ENCODE measurements at regions not wholly inside any gene's neighbourhood (a gene's known extent, or its start where the extent isn't known, plus 50 kb on each side); places are given as distances from the start of the nearest gene placed in this dataset.
A peak's percentile ranks its signal among the peaks of the same experiment; 100 is the strongest.
"Not testable (repeated sequence)": the region's sequence is repeated elsewhere in the genome, so short reads cannot be mapped to it uniquely, and the experiment has no call there.

GRCh38 chr11:128151338-128151737, 436.0 kb downstream of the ETS1 start:
- intact Hi-C loops (cut with DNase I, micrococcal nuclease): no loop called here
- Mint-ChIP-seq H3K4me1 (no peaks in the 10 kb centered on the region), H3K27ac (no peak overlapping the region), H3K9me3 (ENCODE audit: low read depth) (no peaks in the 10 kb centered on the region), H3K36me3 (ENCODE audit: low read depth) (no peaks in the 10 kb centered on the region), H3K4me3 (no peak overlapping the region), H3K27me3 (no peaks in the 10 kb centered on the region)
- ChIA-PET POLR2A (no interaction called here), CTCF (interaction anchor here (0.8 to 2.4 kb wide), 14 partner anchors 8 to 709 kb away, joined by 3 to 11 read pairs (median 3); no protein-coding TSS in a partner anchor)
- DNase-seq: no peak
- no peak for ATAC-seq

- Mint-ChIP-seq H3K27ac (no peak overlapping the region), H3K9me3 (ENCODE audit: low read depth) (no peaks in the 10 kb centered on the region), H3K27me3 (no peaks in the 10 kb centered on the region), H3K4me3 (no peak overlapping the region), H3K36me3 (ENCODE audit: low read depth) (no peaks in the 10 kb centered on the region), H3K4me1 (no peaks in the 10 kb centered on the region)
- CTCF ChIA-PET: interaction anchor here (1.1 to 3.1 kb wide), 3 partner anchors 9 to 661 kb away, joined by 3 to 22 read pairs (median 4); no protein-coding TSS in a partner anchor
- POLR2A ChIA-PET: interaction anchor here (0.6 kb wide), 1 partner anchor 333 kb away, joined by 4 read pairs; no protein-coding TSS in a partner anchor
- no peak for DNase-seq
- no peak for ATAC-seq
- intact Hi-C loops (cut with DNase I, micrococcal nuclease): no loop called here
These were observed 439.1 kb downstream of the ETS1 start for GRCh38 chr11:128148208-128148607.

DNA sequence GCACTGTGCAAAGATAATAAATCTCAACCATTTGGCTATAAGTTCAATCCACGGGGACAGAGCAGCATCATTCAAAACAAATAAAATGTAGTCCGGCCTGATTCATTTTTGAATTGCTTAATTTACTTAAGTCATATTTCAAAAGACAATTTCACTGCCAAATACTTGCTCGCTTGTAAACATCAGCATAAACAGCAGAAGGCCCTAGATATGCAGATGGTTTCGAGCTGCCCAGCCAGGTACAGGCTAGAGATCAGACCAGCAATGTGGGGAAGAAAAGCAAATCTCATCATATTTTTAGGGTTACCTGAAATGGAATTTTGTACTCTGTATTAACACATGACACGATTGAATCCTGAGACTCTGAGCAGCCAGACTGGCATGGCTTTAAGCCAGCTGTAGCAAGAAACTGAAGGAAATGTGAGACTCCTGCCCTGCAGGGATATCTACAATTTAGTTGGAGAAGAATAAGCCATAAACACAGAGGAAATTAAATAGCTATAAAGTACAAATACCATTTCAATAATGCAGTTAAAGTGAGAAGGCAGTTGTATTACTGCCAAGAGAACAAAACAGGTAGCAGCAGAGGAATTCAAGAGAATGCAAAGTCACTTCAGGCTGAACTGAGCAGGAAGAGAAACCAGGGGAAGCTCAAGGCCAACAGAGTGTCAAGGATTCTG, 440.3 kb downstream of the ETS1 start:
- POLR2A ChIA-PET: no interaction called here
- Mint-ChIP-seq H3K27ac (no peak overlapping the region), H3K36me3 (ENCODE audit: low read depth) (no peaks in the 10 kb centered on the region), H3K4me3 (no peak overlapping the region), H3K9me3 (ENCODE audit: low read depth) (no peaks in the 10 kb centered on the region), H3K27me3 (no peaks in the 10 kb centered on the region), H3K4me1 (no peaks in the 10 kb centered on the region)
- CTCF ChIA-PET: interaction anchor here (0.7 to 3.1 kb wide), 9 partner anchors 8 to 683 kb away, joined by 3 to 22 read pairs (median 4); no protein-coding TSS in a partner anchor
- intact Hi-C loops (cut with DNase I, micrococcal nuclease): no loop called here
- DNase-seq (no peak), ATAC-seq (no peak)

DNA sequence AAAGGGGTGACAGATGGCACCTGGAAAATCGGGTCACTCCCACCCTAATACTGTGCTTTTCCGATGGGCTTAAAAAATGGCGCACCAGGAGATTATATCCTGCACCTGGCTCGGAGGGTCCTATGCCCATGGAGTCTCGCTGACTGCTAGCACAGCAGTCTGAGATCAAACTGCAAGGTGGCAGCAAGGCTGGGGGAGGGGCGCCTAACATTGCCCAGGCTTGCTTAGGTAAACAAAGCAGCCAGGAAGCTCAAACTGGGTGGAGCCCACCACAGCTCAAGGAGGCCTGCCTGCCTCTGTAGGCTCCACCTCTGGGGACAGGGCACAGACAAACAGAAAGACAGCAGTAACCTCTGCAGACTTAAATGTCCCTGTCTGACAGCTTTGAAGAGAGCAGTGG, 447.1 kb downstream of the ETS1 start:
- ATAC-seq; H3K36me3 Mint-ChIP-seq (ENCODE audit: low read depth); CTCF ChIA-PET; POLR2A ChIA-PET; DNase-seq; intact Hi-C loops (cut with DNase I, micrococcal nuclease); H3K27ac Mint-ChIP-seq; H3K9me3 Mint-ChIP-seq (ENCODE audit: low read depth); H3K4me3 Mint-ChIP-seq; H3K27me3 Mint-ChIP-seq; H3K4me1 Mint-ChIP-seq: not testable (repeated sequence)

- H3K36me3 Mint-ChIP-seq (ENCODE audit: low read depth): no peaks in the 10 kb centered on the region
- intact Hi-C loops (cut with DNase I, micrococcal nuclease): no loop called here
- ChIA-PET CTCF (interaction anchor here (0.6 to 2.1 kb wide), 3 partner anchors 22 to 258 kb away, joined by 3 to 7 read pairs (median 4); no protein-coding TSS in a partner anchor), POLR2A (no interaction called here)
- H3K27me3 Mint-ChIP-seq: no peaks in the 10 kb centered on the region
- ATAC-seq (no peak), DNase-seq (no peak)
- no peak overlapping the region for H3K4me3 Mint-ChIP-seq
- no peak overlapping the region for H3K27ac Mint-ChIP-seq
- H3K4me1 Mint-ChIP-seq: peaks cover 3% of the 10 kb centered on the region
- H3K9me3 Mint-ChIP-seq (ENCODE audit: low read depth): peaks cover 6% of the 10 kb centered on the region
These were observed 451.9 kb downstream of the ETS1 start for GRCh38 chr11:128135451-128135850.

DNA sequence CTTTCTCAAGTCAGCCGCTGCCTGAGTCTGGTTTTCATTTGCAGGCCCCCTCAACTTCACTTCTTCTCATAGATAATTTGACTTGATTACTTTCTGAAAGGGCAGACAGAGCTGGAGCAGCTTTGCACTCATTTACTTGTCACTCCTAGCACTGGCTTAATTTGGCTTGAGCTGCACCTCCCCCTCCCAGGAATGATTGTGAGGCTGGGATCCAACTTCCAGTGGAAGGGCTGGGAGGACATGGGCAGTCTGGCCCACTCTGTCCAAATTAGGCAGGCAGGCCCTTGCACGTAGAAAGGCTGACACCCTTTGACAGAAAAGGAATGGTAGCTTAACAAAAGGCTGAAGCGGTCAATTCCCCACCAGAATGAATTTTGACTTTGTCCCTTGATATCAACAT, 453.9 kb downstream of the ETS1 start:
- intact Hi-C loops (cut with DNase I, micrococcal nuclease): no loop called here
- ChIA-PET CTCF (interaction anchor here (1.0 to 1.3 kb wide), 3 partner anchors 17 to 96 kb away, joined by 3 read pairs; no protein-coding TSS in a partner anchor), POLR2A (no interaction called here)
- H3K27ac Mint-ChIP-seq: no peak overlapping the region
- H3K4me3 Mint-ChIP-seq: no peak overlapping the region
- ATAC-seq (no peak), DNase-seq (no peak)
- H3K36me3 Mint-ChIP-seq (ENCODE audit: low read depth): no peaks in the 10 kb centered on the region
- H3K4me1 Mint-ChIP-seq: no peaks in the 10 kb centered on the region
- H3K27me3 Mint-ChIP-seq: no peaks in the 10 kb centered on the region
- no peaks in the 10 kb centered on the region for H3K9me3 Mint-ChIP-seq (ENCODE audit: low read depth)

DNA sequence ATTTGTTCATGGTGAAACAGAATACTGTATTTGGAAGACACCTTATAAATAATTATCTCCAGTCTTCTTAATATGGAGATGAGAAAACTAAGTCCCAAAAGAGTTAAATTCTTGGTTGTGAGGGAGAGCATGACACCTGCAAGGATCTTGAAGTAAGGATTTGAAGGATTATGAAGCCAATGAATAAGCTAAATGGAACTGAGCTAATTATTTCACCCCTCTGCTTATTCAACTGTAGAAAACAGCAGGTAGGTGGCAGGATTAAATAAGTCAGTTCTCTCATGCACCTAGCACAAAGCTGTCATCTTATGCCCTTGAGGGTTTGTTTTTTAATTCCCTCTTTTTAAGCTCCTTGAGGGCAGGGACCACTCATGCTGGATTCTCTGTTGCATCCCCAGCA, 457.3 kb downstream of the ETS1 start:
- CTCF ChIA-PET: interaction anchor here (0.5 to 2.2 kb wide), 10 partner anchors 14 to 1815 kb away, joined by 3 to 18 read pairs (median 3); no protein-coding TSS in a partner anchor
- DNase-seq: no peak
- no peaks in the 10 kb centered on the region for H3K9me3 Mint-ChIP-seq (ENCODE audit: low read depth)
- H3K27me3 Mint-ChIP-seq: no peaks in the 10 kb centered on the region
- ATAC-seq: no peak
- no peaks in the 10 kb centered on the region for H3K4me1 Mint-ChIP-seq
- intact Hi-C loops (cut with DNase I, micrococcal nuclease): no loop called here
- no peak overlapping the region for H3K27ac Mint-ChIP-seq
- POLR2A ChIA-PET: no interaction called here
- H3K36me3 Mint-ChIP-seq (ENCODE audit: low read depth): no peaks in the 10 kb centered on the region
- H3K4me3 Mint-ChIP-seq: no peak overlapping the region

DNA sequence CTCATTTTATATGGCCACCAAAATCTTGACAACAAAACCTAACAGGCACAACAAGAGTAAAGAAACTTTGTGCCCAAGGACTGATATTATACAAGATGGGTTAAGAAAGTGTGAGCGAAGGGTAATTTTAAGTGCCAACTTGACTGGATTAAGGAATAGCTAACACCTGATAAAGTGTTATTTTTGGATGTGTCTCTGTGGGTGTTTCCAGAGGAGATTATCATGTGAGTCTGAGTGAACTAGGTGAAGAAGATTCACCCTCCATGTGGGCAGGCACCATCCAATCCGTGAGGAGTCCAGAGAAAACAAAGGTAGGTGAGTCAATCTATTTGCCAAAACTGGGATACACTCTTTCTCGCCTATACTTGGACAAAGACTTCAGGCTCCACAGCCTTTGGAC, 461.6 kb downstream of the ETS1 start:
- no peaks in the 10 kb centered on the region for H3K36me3 Mint-ChIP-seq (ENCODE audit: low read depth)
- H3K9me3 Mint-ChIP-seq (ENCODE audit: low read depth): no peaks in the 10 kb centered on the region
- ChIA-PET POLR2A (no interaction called here), CTCF (interaction anchor here (1.0 to 1.1 kb wide), 2 partner anchors 32 kb away, joined by 3 read pairs; no protein-coding TSS in a partner anchor)
- H3K27me3 Mint-ChIP-seq: no peaks in the 10 kb centered on the region
- intact Hi-C loops (cut with DNase I, micrococcal nuclease): no loop called here
- ATAC-seq: no peak
- no peaks in the 10 kb centered on the region for H3K4me1 Mint-ChIP-seq
- H3K4me3 Mint-ChIP-seq: no peak overlapping the region
- H3K27ac Mint-ChIP-seq: no peak overlapping the region
- no peak for DNase-seq

- ATAC-seq: no peak
- H3K9me3 Mint-ChIP-seq (ENCODE audit: low read depth): peaks cover 3% of the 10 kb centered on the region
- H3K36me3 Mint-ChIP-seq (ENCODE audit: low read depth): no peaks in the 10 kb centered on the region
- no peak for DNase-seq
- ChIA-PET POLR2A (no interaction called here), CTCF (interaction anchor here (1.3 kb wide), 1 partner anchor 13 kb away, joined by 5 read pairs; no protein-coding TSS in a partner anchor)
- no peak overlapping the region for H3K4me3 Mint-ChIP-seq
- no peaks in the 10 kb centered on the region for H3K27me3 Mint-ChIP-seq
- no peak overlapping the region for H3K27ac Mint-ChIP-seq
- intact Hi-C loops (cut with DNase I, micrococcal nuclease): no loop called here
- no peaks in the 10 kb centered on the region for H3K4me1 Mint-ChIP-seq
These were observed 470.5 kb downstream of the ETS1 start for GRCh38 chr11:128116885-128117284.

DNA sequence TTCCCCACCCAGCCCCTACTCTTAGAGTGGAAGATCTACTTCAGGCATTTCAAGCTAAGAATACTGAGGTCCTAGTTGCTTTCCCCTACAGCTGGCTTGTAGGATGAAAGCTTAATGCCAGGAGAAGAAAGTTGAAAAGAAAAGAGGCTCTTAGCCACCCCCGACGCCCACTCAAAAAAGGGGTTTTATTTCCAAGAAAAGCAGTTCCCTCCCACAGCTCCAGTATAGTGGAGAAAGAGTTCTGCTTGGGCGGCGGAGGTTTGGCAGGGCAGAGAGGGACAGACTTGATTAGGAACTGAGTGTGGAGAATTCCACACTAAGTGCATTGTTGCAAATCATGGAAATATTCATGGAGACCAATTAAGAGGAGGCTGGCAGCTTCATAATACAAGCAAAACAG, 470.9 kb downstream of the ETS1 start:
- H3K4me1 Mint-ChIP-seq: no peaks in the 10 kb centered on the region
- H3K36me3 Mint-ChIP-seq (ENCODE audit: low read depth): no peaks in the 10 kb centered on the region
- CTCF ChIA-PET: interaction anchor here (1.3 kb wide), 1 partner anchor 14 kb away, joined by 5 read pairs; no protein-coding TSS in a partner anchor

GRCh38 chr11:128105950-128106349, 481.4 kb downstream of the ETS1 start:
- POLR2A ChIA-PET: no interaction called here
- peaks cover 3% of the 10 kb centered on the region for H3K27me3 Mint-ChIP-seq
- intact Hi-C loops (cut with DNase I, micrococcal nuclease): no loop called here
- peaks cover 2% of the 10 kb centered on the region for H3K36me3 Mint-ChIP-seq (ENCODE audit: low read depth)
- ATAC-seq (peak; percentile 65), DNase-seq (no peak)
- no peak overlapping the region for H3K4me3 Mint-ChIP-seq
- H3K4me1 Mint-ChIP-seq: peaks cover 9% of the 10 kb centered on the region
- H3K9me3 Mint-ChIP-seq (ENCODE audit: low read depth): peaks cover 6% of the 10 kb centered on the region
- CTCF ChIA-PET: no interaction called here
- no peak overlapping the region for H3K27ac Mint-ChIP-seq

More for the DNA sequence above, 470.9 kb downstream of the ETS1 start:
- Mint-ChIP-seq H3K27ac (no peak overlapping the region), H3K9me3 (ENCODE audit: low read depth) (peaks cover 3% of the 10 kb centered on the region), H3K4me3 (no peak overlapping the region), H3K27me3 (no peaks in the 10 kb centered on the region)
- POLR2A ChIA-PET: interaction anchor here (0.5 kb wide), 1 partner anchor 121 kb away, joined by 3 read pairs; no protein-coding TSS in a partner anchor
- DNase-seq: no peak
- intact Hi-C loops (cut with DNase I, micrococcal nuclease): no loop called here
- no peak for ATAC-seq

- ChIA-PET POLR2A (no interaction called here), CTCF (no interaction called here)
- peaks cover 3% of the 10 kb centered on the region for H3K27me3 Mint-ChIP-seq
- H3K4me3 Mint-ChIP-seq: no peak overlapping the region
- peaks cover 9% of the 10 kb centered on the region for H3K4me1 Mint-ChIP-seq
- no peak overlapping the region for H3K27ac Mint-ChIP-seq
- DNase-seq (no peak), ATAC-seq (no peak)
- intact Hi-C loops (cut with DNase I, micrococcal nuclease): no loop called here
- peaks cover 2% of the 10 kb centered on the region for H3K36me3 Mint-ChIP-seq (ENCODE audit: low read depth)
- peaks cover 6% of the 10 kb centered on the region for H3K9me3 Mint-ChIP-seq (ENCODE audit: low read depth)
These were observed 481.8 kb downstream of the ETS1 start for GRCh38 chr11:128105511-128105910.
